NCI-H345 treated with DMSO at 0.1 percent for 48 hours (cell line): ENCODE measurements at regions not wholly inside any gene's neighbourhood (a gene's known extent, or its start where the extent isn't known, plus 50 kb on each side); places are given as distances from the start of the nearest gene placed in this dataset.
"Not testable (repeated sequence)": the region's sequence is repeated elsewhere in the genome, so short reads cannot be mapped to it uniquely, and the experiment has no call there.

Experiments
- DNase-seq: peaks from one replicate; lab custom pipeline; 2025; ENCODE audit not compliant: unreplicated experiment; lab: John Stamatoyannopoulos, UW

DNA sequence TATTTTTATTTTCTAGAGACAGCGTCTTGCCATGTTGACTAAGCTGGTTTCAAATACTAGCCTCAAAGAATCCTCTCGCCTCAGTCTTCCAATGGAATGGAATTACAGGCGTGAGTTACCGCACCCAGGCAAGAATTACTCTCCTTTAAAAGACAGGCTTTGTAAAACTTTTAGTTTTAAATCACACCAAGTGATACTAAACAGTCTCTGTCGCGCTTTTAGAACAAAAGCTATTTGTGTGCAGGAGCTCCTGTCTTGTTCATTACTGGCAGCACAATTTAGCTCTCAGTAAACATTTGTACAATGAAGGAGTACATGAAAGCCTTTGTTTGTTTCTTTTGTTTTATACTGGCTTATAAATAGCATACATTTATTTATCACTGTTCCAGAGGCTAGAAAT lies 1719.2 kb upstream of the PIK3C3 start:
- DNase-seq = no peak

GRCh38 chr18:40235323-40235722 lies 1719.7 kb upstream of the PIK3C3 start:
- no peak for DNase-seq

- DNase-seq = no peak
Measured at GRCh38 chr18:40233931-40234616, 1721.0 kb upstream of the PIK3C3 start.

GRCh38 chr18:40222776-40223175 lies 1732.3 kb upstream of the PIK3C3 start:
- no peak for DNase-seq

DNA sequence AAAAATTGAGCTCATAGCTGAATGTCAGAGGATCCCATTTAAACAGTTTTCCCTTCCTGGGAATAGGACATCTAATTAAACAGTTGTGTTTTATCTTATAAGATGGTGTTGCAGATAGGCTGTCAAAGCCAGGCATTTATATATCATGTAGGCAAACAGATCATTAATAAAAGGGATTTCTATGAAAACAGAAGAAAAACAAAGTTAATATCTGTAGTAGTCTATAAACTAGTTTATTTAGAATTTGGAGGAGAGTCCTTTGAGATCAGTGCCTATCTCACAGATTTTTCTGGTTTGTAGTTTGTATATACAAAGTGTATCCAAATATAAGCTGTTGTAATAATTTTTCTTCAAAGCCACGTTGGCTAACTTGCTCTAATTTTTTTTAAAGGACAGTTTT lies 1738.2 kb upstream of the PIK3C3 start:
- no peak for DNase-seq

GRCh38 chr18:40215979-40216378 lies 1739.1 kb upstream of the PIK3C3 start:
- no peak for DNase-seq

- DNase-seq = no peak
Measured at GRCh38 chr18:40210696-40211095, 1744.3 kb upstream of the PIK3C3 start.

DNA sequence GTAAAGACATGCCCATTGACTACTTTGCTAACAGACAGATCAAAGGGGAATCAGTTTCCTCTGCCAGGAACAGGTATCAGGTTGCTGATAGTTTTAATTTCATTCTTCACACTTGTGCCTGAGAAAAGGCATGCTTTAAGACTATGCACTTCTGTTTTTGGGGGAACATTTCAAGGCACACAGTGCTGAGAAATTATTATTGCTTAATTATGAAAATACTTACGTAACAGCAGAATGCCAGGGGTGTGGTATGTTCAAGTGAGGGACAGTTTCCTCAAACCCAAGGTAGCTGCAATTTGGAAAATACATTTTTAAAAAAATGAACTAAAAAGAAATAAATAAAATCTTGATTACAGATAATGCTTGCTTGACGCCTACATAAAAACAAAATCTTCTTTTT lies 1746.1 kb upstream of the PIK3C3 start:
- DNase-seq = no peak

- DNase-seq = no peak
Measured at GRCh38 chr18:40197711-40198110, 1757.3 kb upstream of the PIK3C3 start.

- no peak for DNase-seq
Measured at GRCh38 chr18:40186677-40187076, 1768.4 kb upstream of the PIK3C3 start.

DNA sequence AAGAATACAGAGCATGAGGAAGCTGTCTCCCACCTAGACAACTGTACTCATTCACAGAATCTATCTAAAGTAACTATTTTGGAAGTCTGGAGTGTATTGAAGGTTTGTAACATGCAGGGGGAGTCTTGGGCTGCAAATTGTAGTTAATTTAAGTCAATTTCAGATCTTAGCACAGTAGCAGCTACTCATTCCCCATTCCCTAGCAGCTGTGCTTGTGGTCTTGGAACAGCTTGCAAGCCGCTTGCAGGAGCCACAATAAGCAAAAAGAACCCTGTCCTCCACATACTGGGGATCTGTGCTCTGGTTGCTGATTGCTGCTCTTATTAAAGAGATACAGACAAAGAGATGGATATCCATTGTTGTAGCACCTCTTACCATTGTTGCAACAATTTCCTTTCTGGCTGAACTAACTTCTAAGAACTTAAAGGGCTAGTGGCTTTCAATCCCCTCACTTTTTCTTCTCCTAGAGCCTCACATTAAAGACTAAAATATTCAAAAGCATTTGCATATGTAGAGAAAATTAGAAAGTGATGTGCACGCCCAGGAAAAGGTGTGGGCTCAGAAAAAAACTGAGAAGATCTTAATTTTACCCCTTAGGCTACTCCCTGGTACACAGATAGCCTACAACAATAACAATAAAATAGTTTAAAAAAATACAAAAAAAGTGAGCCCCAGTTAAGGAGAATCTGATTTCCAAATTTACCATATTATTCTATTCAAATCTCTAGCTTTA lies 1775.1 kb upstream of the PIK3C3 start:
- no peak for DNase-seq

DNA sequence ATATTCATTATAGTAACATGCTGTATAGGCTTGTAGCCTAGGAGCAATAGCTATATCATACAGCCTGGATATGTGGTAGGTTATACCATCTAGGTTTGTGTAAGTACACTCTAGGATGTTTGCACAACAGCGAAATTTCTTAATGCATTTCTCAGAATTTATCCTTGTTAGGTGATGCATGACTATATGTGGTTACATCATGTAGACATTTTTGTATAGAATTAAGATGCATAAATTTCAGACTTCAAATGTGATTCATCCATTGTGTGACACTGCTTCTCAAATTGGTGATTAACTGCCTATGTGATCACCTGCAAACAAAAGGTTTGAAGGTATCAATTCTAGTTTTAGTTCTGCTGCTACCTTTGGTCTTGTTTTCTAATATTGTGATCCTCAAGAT lies 1787.0 kb upstream of the PIK3C3 start:
- no peak for DNase-seq

DNA sequence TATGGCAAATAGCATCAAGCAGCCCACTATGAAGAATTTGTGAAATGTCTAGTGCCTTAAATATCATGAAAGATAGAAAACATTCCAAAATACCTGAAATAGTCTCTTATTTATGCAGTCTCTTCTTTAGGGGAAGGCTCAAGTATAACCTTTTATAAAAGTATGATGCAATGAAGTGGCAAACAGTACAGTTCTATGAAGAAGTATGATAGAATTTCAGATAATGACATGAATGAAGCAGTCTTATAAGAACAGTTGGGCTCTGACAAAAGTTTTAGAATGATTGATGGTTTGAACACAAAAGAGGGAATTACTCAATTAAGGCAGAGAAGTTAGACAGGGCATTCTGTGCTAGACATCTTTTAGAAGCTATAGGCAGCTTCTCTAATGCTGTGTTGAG lies 1791.8 kb upstream of the PIK3C3 start:
- DNase-seq = no peak

DNA sequence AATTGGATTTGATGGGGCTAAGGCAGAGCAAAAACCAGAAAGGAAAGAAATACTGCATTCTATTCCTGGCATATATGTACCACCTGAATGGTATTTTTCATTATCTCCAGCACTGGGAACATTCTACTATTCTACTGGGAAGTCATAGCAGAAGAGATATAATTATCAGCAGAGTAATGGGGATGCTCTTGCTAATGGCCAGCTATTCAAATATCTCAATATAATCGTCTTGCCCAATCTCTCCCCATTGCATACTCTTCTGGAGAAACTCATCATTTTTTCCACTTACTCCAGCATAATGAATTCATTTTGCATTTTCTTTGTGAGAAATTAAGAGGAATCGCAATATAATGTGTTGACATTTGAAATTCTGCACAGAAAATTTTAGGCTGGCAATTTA lies 1794.7 kb upstream of the PIK3C3 start:
- DNase-seq = no peak

GRCh38 chr18:40159141-40160017 lies 1795.7 kb upstream of the PIK3C3 start:
- peak; percentile 50 for DNase-seq

- no peak for DNase-seq
Measured at GRCh38 chr18:40157120-40157519, 1797.9 kb upstream of the PIK3C3 start.

GRCh38 chr18:40152859-40153258 lies 1802.2 kb upstream of the PIK3C3 start:
- no peak for DNase-seq

DNA sequence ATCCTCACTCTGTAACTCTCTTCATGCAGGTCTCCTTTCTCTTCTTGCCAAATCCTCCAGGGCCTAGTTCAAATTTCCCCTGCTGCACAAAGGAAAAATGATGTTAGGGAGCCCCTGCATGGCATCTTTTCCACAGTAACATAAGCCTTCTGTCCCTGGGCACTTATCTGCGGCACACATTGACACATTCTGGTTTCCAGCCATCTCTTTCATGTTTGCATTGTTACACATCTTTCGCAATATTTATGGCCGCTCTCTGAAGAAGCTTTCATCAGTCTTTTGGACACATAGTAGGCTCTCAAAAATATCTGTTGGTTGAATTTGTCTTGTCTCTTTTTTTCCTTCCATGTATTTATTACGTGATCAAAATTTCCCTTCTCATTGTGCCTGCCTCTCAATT lies 1806.1 kb upstream of the PIK3C3 start:
- no peak for DNase-seq

DNA sequence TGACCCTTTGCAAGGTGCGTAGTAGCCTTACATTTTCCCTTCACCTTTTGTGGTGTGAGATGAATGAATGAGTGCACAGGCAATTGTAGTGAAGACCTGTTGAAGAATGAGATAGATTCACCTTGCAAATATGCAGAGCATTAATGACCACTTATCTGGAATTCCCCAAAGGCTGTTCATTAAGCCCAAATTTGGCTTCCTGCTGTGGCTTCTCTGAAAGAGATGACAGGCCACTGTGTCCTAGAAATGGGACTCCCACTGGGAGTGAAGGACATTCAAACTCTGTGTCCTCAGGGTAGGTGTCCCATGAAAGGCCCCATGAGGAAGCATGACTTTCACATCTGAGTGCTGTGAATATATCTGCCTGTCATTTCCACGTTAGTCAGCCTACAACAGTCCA lies 1821.8 kb upstream of the PIK3C3 start:
- DNase-seq = no peak

GRCh38 chr18:40132438-40132837 lies 1822.6 kb upstream of the PIK3C3 start:
- not testable (repeated sequence) for DNase-seq

DNA sequence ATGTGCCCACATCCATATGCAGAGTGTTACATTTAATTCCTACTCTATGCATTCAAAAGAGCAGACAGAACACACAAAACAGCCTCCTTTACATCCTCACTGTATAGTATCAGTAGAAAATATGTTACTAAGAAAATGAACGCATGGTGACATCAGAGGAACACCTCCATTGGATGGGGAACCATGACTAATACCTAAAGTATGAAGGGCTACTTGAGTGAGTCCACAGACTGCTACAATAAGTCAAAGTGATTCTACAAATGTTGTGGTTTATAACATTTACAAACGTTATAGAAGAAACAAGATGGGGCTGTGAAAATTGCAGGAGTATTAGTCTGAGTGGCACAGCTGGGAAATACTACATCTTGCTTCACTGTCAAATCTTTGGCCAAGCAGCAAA lies 1830.9 kb upstream of the PIK3C3 start:
- no peak for DNase-seq
